NCI-H1436 treated with DMSO at 0.1 percent for 48 hours (cell line): ENCODE measurements at regions not wholly inside any gene's neighbourhood (a gene's known extent, or its start where the extent isn't known, plus 50 kb on each side); places are given as distances from the start of the nearest gene placed in this dataset.
"Not testable (repeated sequence)": the region's sequence is repeated elsewhere in the genome, so short reads cannot be mapped to it uniquely, and the experiment has no call there.

Source experiments
- DNase-seq: peaks from one replicate; lab custom pipeline; 2025; lab: John Stamatoyannopoulos, UW

GRCh38 chr2:2662847-2663356 is 331.8 kb upstream of the MYT1L start:
- DNase-seq: no peak

GRCh38 chr2:2662037-2662846 is 331.2 kb upstream of the MYT1L start:
- DNase-seq: peak; percentile 69

GRCh38 chr2:2660789-2661355 is 329.8 kb upstream of the MYT1L start:
- DNase-seq: no peak

GRCh38 chr2:2657121-2657962 is 326.3 kb upstream of the MYT1L start:
- DNase-seq: no peak

- no peak for DNase-seq
Observed at GRCh38 chr2:2656115-2657011, 325.3 kb upstream of the MYT1L start.

GRCh38 chr2:2655453-2656114 is 324.5 kb upstream of the MYT1L start:
- DNase-seq: no peak

GRCh38 chr2:2653231-2653630 is 322.2 kb upstream of the MYT1L start:
- DNase-seq: peak; percentile 13

- no peak for DNase-seq
Observed at GRCh38 chr2:2650608-2651375, 319.7 kb upstream of the MYT1L start.

- DNase-seq: no peak
Observed at GRCh38 chr2:2649109-2650072, 318.3 kb upstream of the MYT1L start.

GRCh38 chr2:2648094-2648493 is 317.0 kb upstream of the MYT1L start:
- no peak for DNase-seq

- no peak for DNase-seq
Observed at GRCh38 chr2:2647141-2647541, 316.1 kb upstream of the MYT1L start.

- DNase-seq: no peak
Observed at GRCh38 chr2:2646433-2647051, 315.5 kb upstream of the MYT1L start.

- DNase-seq: no peak
Observed at GRCh38 chr2:2645162-2645855, 314.2 kb upstream of the MYT1L start.

GRCh38 chr2:2644751-2645150 is 313.7 kb upstream of the MYT1L start:
- not testable (repeated sequence) for DNase-seq

GRCh38 chr2:2644040-2644439 is 313.0 kb upstream of the MYT1L start:
- no peak for DNase-seq

GRCh38 chr2:2642906-2643890 is 312.1 kb upstream of the MYT1L start:
- DNase-seq: no peak
